HUES6 (cell line): ENCODE measurements at regions not wholly inside any gene's neighbourhood (a gene's known extent, or its start where the extent isn't known, plus 50 kb on each side); places are given as distances from the start of the nearest gene placed in this dataset.

Experiments used
- H3K27ac ChIP-seq: 2 replicates; pipeline ENCODE4 v1.7.0; 2013; ENCODE audit warnings: low read depth, mild to moderate bottlenecking, low read length, inconsistent platforms
- H3K27me3 ChIP-seq: 2 replicates; pipeline ENCODE4 v1.6.1; 2013; ENCODE audit warnings: low read length; ENCODE audit not compliant: control insufficient read depth, insufficient read depth
- H3K36me3 ChIP-seq: 2 replicates; pipeline ENCODE4 v1.6.1; 2013; ENCODE audit warnings: low read length; ENCODE audit not compliant: control insufficient read depth, insufficient read depth
- H3K4me1 ChIP-seq: 2 replicates; pipeline ENCODE4 v1.6.1; 2013; ENCODE audit warnings: low read length; ENCODE audit not compliant: control insufficient read depth, insufficient read depth
- H3K4me3 ChIP-seq: 2 replicates; pipeline ENCODE4 v1.5.1; 2013; ENCODE audit warnings: low read depth, low read length
- H3K9ac ChIP-seq: one replicate; pipeline ENCODE4 v1.6.1; 2013; ENCODE audit warnings: mild to moderate bottlenecking, low read length
- H3K9me3 ChIP-seq: 2 replicates; pipeline ENCODE4 v1.6.1; 2013; ENCODE audit warnings: low read depth, low read length; ENCODE audit not compliant: control insufficient read depth, insufficient read depth

GRCh38 chr1:47696737-47697441, 259.0 kb downstream of the FOXD2 start:
- no peaks in the 10 kb centered on the region for H3K36me3 ChIP-seq
- H3K9ac ChIP-seq, result no peak overlapping the region
- no peak overlapping the region for H3K4me3 ChIP-seq
- peaks cover 6% of the 10 kb centered on the region; the same call in 1 of the 2 replicates for H3K27me3 ChIP-seq
- no peaks in the 10 kb centered on the region for H3K9me3 ChIP-seq
- peaks cover 4% of the 10 kb centered on the region; the same call in 1 of the 2 replicates for H3K4me1 ChIP-seq
- H3K27ac ChIP-seq, result no peak overlapping the region

- Histone ChIP-seq H3K4me3 (no peak overlapping the region), H3K4me1 (peaks cover 4% of the 10 kb centered on the region; the same call in 1 of the 2 replicates), H3K27ac (no peak overlapping the region), H3K27me3 (peaks cover 10% of the 10 kb centered on the region; the same call in 1 of the 2 replicates), H3K9me3 (no peaks in the 10 kb centered on the region), H3K36me3 (no peaks in the 10 kb centered on the region), H3K9ac (no peak overlapping the region)
Measured at GRCh38 chr1:47697616-47698335, 259.9 kb downstream of the FOXD2 start.

- Histone ChIP-seq H3K27me3 (peaks cover 14% of the 10 kb centered on the region), H3K36me3 (no peaks in the 10 kb centered on the region), H3K27ac (no peak overlapping the region), H3K4me3 (no peak overlapping the region), H3K9ac (no peak overlapping the region), H3K4me1 (peaks cover 4% of the 10 kb centered on the region; the same call in 1 of the 2 replicates), H3K9me3 (no peaks in the 10 kb centered on the region)
Measured at GRCh38 chr1:47699492-47700235, 261.8 kb downstream of the FOXD2 start.

- Histone ChIP-seq H3K4me1 (peaks cover 4% of the 10 kb centered on the region; the same call in 1 of the 2 replicates), H3K27ac (no peak overlapping the region), H3K27me3 (peaks cover 29% of the 10 kb centered on the region), H3K4me3 (no peak overlapping the region), H3K36me3 (no peaks in the 10 kb centered on the region), H3K9me3 (no peaks in the 10 kb centered on the region), H3K9ac (no peak overlapping the region)
Measured at GRCh38 chr1:47701283-47701682, 263.4 kb downstream of the FOXD2 start.

- Histone ChIP-seq H3K27ac (no peak overlapping the region), H3K9me3 (no peaks in the 10 kb centered on the region), H3K4me3 (no peak overlapping the region), H3K9ac (no peak overlapping the region), H3K4me1 (peaks cover 2% of the 10 kb centered on the region; the same call in 1 of the 2 replicates), H3K27me3 (peaks cover 34% of the 10 kb centered on the region), H3K36me3 (no peaks in the 10 kb centered on the region)
Measured at GRCh38 chr1:47701741-47702515, 264.1 kb downstream of the FOXD2 start.

- no peak overlapping the region for H3K4me3 ChIP-seq
- no peak overlapping the region for H3K27ac ChIP-seq
- peaks cover 48% of the 10 kb centered on the region for H3K27me3 ChIP-seq
- no peak overlapping the region for H3K9ac ChIP-seq
- no peaks in the 10 kb centered on the region for H3K9me3 ChIP-seq
- H3K4me1 ChIP-seq, result peaks cover 5% of the 10 kb centered on the region
- H3K36me3 ChIP-seq, result no peaks in the 10 kb centered on the region
Measured at GRCh38 chr1:47703156-47703825, 265.4 kb downstream of the FOXD2 start.

- H3K9ac ChIP-seq, result no peak overlapping the region
- H3K4me1 ChIP-seq, result peaks cover 9% of the 10 kb centered on the region
- H3K4me3 ChIP-seq, result no peak overlapping the region
- H3K27ac ChIP-seq, result no peak overlapping the region
- H3K9me3 ChIP-seq, result no peaks in the 10 kb centered on the region
- H3K36me3 ChIP-seq, result no peaks in the 10 kb centered on the region
- H3K27me3 ChIP-seq, result peaks cover 56% of the 10 kb centered on the region
Measured at GRCh38 chr1:47703981-47704596, 266.2 kb downstream of the FOXD2 start.

- H3K27me3 ChIP-seq, result peaks cover 71% of the 10 kb centered on the region
- H3K27ac ChIP-seq, result no peak overlapping the region
- H3K9me3 ChIP-seq, result no peaks in the 10 kb centered on the region
- H3K36me3 ChIP-seq, result no peaks in the 10 kb centered on the region
- H3K9ac ChIP-seq, result no peak overlapping the region
- no peak overlapping the region for H3K4me3 ChIP-seq
- peaks cover 10% of the 10 kb centered on the region for H3K4me1 ChIP-seq
Measured at GRCh38 chr1:47705517-47706130, 267.8 kb downstream of the FOXD2 start.

- peaks cover 80% of the 10 kb centered on the region for H3K27me3 ChIP-seq
- H3K36me3 ChIP-seq, result no peaks in the 10 kb centered on the region
- no peak overlapping the region for H3K27ac ChIP-seq
- H3K4me3 ChIP-seq, result no peak overlapping the region
- no peak overlapping the region for H3K9ac ChIP-seq
- H3K9me3 ChIP-seq, result no peaks in the 10 kb centered on the region
- H3K4me1 ChIP-seq, result peaks cover 15% of the 10 kb centered on the region
Measured at GRCh38 chr1:47707503-47707902, 269.7 kb downstream of the FOXD2 start.
